ENCODE measurements at regions not wholly inside any gene's neighbourhood (a gene's known extent, or its start where the extent isn't known, plus 50 kb on each side); places are given as distances from the start of the nearest gene placed in this dataset.

- DNase-seq (ENCODE audit: low read depth), result no peak
Observed at GRCh38 chr1:82893712-82894470, 1093.2 kb downstream of the ADGRL2 start.

GRCh38 chr1:82880506-82880905, 1079.8 kb downstream of the ADGRL2 start:
- no peak for DNase-seq (ENCODE audit: low read depth)

- DNase-seq (ENCODE audit: low read depth), result no peak
Observed at GRCh38 chr1:82879701-82880305, 1079.1 kb downstream of the ADGRL2 start.

- DNase-seq (ENCODE audit: low read depth), result no peak
Observed at GRCh38 chr1:82875170-82875569, 1074.4 kb downstream of the ADGRL2 start.

- no peak for DNase-seq (ENCODE audit: low read depth)
Observed at GRCh38 chr1:82874041-82874440, 1073.3 kb downstream of the ADGRL2 start.

- no peak for DNase-seq (ENCODE audit: low read depth)
Observed at GRCh38 chr1:82870332-82870731, 1069.6 kb downstream of the ADGRL2 start.

- no peak for DNase-seq (ENCODE audit: low read depth)
Observed at GRCh38 chr1:82867781-82868180, 1067.0 kb downstream of the ADGRL2 start.

GRCh38 chr1:82861749-82862148, 1061.0 kb downstream of the ADGRL2 start:
- no peak for DNase-seq (ENCODE audit: low read depth)

GRCh38 chr1:82858031-82858430, 1057.3 kb downstream of the ADGRL2 start:
- no peak for DNase-seq (ENCODE audit: low read depth)

GRCh38 chr1:82849460-82849859, 1048.7 kb downstream of the ADGRL2 start:
- no peak for DNase-seq (ENCODE audit: low read depth)

GRCh38 chr1:82848043-82848442, 1047.3 kb downstream of the ADGRL2 start:
- no peak for DNase-seq (ENCODE audit: low read depth)

- no peak for DNase-seq (ENCODE audit: low read depth)
Observed at GRCh38 chr1:82845866-82846265, 1045.1 kb downstream of the ADGRL2 start.

- no peak for DNase-seq (ENCODE audit: low read depth)
Observed at GRCh38 chr1:82844911-82845827, 1044.4 kb downstream of the ADGRL2 start.

GRCh38 chr1:82844447-82844846, 1043.7 kb downstream of the ADGRL2 start:
- no peak for DNase-seq (ENCODE audit: low read depth)

GRCh38 chr1:82843876-82844275, 1043.1 kb downstream of the ADGRL2 start:
- DNase-seq (ENCODE audit: low read depth), result no peak

GRCh38 chr1:82840192-82840591, 1039.5 kb downstream of the ADGRL2 start:
- no peak for DNase-seq (ENCODE audit: low read depth)

GRCh38 chr1:82837766-82838465, 1037.2 kb downstream of the ADGRL2 start:
- DNase-seq (ENCODE audit: low read depth), result peak; percentile 2

GRCh38 chr1:82836973-82837680, 1036.4 kb downstream of the ADGRL2 start:
- DNase-seq (ENCODE audit: low read depth), result no peak

- DNase-seq (ENCODE audit: low read depth), result no peak
Observed at GRCh38 chr1:82836213-82836972, 1035.7 kb downstream of the ADGRL2 start.

- DNase-seq (ENCODE audit: low read depth), result no peak
Observed at GRCh38 chr1:82830690-82831380, 1030.1 kb downstream of the ADGRL2 start.

Data from GM04504 (cell line).